Colonic mucosa (tissue), 4 donors: ENCODE measurements at regions not wholly inside any gene's neighbourhood (a gene's known extent, or its start where the extent isn't known, plus 50 kb on each side); places are given as distances from the start of the nearest gene placed in this dataset.

Experiments
- DNase-seq: peaks from one replicate; pipeline ENCODE4 v3.0.0-alpha.2; 2020
- H3K27ac ChIP-seq: fragments of 200-600 bp; one replicate; pipeline ENCODE4 v1.8.0; 2021
- H3K27me3 ChIP-seq: fragments of 200-600 bp; one replicate; pipeline ENCODE4 v1.8.0; 2021
- H3K36me3 ChIP-seq: fragments of 200-600 bp; one replicate; pipeline ENCODE4 v1.8.0; 2021
- H3K4me1 ChIP-seq: fragments of 200-600 bp; one replicate; pipeline ENCODE4 v1.8.0; 2021; ENCODE audit warnings: mild to moderate bottlenecking
- H3K4me3 ChIP-seq: fragments of 200-600 bp; one replicate; pipeline ENCODE4 v1.8.0; 2021
- H3K9ac ChIP-seq, 2 donors: one replicate each; pipeline ENCODE4 v1.7.0; 2013; ENCODE audit warnings: control low read depth in 2 of 2, low read depth in 2 of 2, low read length in 2 of 2
- H3K9me3 ChIP-seq: fragments of 200-600 bp; one replicate; pipeline ENCODE4 v1.8.0; 2021
- CTCF ChIP-seq: fragments of 200-600 bp; IDR thresholded peaks from one replicate; pipeline ENCODE4 v1.8.0; 2022; ENCODE audit warnings: antibody characterized with exemption, mild to moderate bottlenecking
- intact Hi-C: fragments of 100-400 bp; cut with DNase I; formaldehyde crosslinking; loops from one replicate; pipeline ENCODE4 v1.14.1; 2022
- donor health status: healthy.
- donor health status: DM: no; HTN: no; CAD: no.
- donor health status: DM: no; HTN: no; CAD: no.

GRCh38 chr2:502831-503230, 174.4 kb downstream of the TMEM18 start:
- no peaks in the 10 kb centered on the region for H3K4me1 ChIP-seq
- no peak for DNase-seq
- no peak overlapping the region for H3K27ac ChIP-seq
- no peak overlapping the region for H3K4me3 ChIP-seq
- intact Hi-C loops = no loop called here
- no peaks in the 10 kb centered on the region for H3K27me3 ChIP-seq
- no peak overlapping the region for H3K9ac ChIP-seq
- TF ChIP-seq CTCF = no peak
- H3K9me3 ChIP-seq = no peaks in the 10 kb centered on the region
- no peaks in the 10 kb centered on the region for H3K36me3 ChIP-seq

- H3K27me3 ChIP-seq = no peaks in the 10 kb centered on the region
These were observed 175.5 kb downstream of the TMEM18 start for GRCh38 chr2:501667-502066.

GRCh38 chr2:501130-501529, 176.1 kb downstream of the TMEM18 start:
- intact Hi-C loops = no loop called here
- H3K27ac ChIP-seq = no peak overlapping the region
- no peak overlapping the region for H3K4me3 ChIP-seq
- no peak for TF ChIP-seq CTCF
- H3K27me3 ChIP-seq = no peaks in the 10 kb centered on the region
- H3K9me3 ChIP-seq = no peaks in the 10 kb centered on the region
- DNase-seq = no peak
- no peak overlapping the region for H3K9ac ChIP-seq
- H3K36me3 ChIP-seq = no peaks in the 10 kb centered on the region
- H3K4me1 ChIP-seq = no peaks in the 10 kb centered on the region

More at GRCh38 chr2:501667-502066, 175.5 kb downstream of the TMEM18 start:
- no peak overlapping the region for H3K27ac ChIP-seq
- H3K36me3 ChIP-seq = no peaks in the 10 kb centered on the region
- no peak overlapping the region for H3K4me3 ChIP-seq
- DNase-seq = no peak
- intact Hi-C loops = no loop called here
- no peak for TF ChIP-seq CTCF
- no peak overlapping the region for H3K9ac ChIP-seq
- no peaks in the 10 kb centered on the region for H3K4me1 ChIP-seq
- no peaks in the 10 kb centered on the region for H3K9me3 ChIP-seq

GRCh38 chr2:499726-500125, 177.5 kb downstream of the TMEM18 start:
- Histone ChIP-seq H3K4me3 (no peak overlapping the region), H3K36me3 (no peaks in the 10 kb centered on the region), H3K9ac (no peak overlapping the region), H3K27me3 (no peaks in the 10 kb centered on the region), H3K4me1 (no peaks in the 10 kb centered on the region), H3K27ac (no peak overlapping the region), H3K9me3 (no peaks in the 10 kb centered on the region)
- no peak for DNase-seq
- no peak for TF ChIP-seq CTCF
- intact Hi-C loops = no loop called here

GRCh38 chr2:498493-499178, 178.6 kb downstream of the TMEM18 start:
- Histone ChIP-seq H3K9me3 (no peaks in the 10 kb centered on the region), H3K4me1 (no peaks in the 10 kb centered on the region), H3K27me3 (no peaks in the 10 kb centered on the region), H3K4me3 (no peak overlapping the region), H3K9ac (no peak overlapping the region), H3K36me3 (no peaks in the 10 kb centered on the region), H3K27ac (no peak overlapping the region)
- no peak for DNase-seq
- intact Hi-C loops = no loop called here
- TF ChIP-seq CTCF = no peak
